GM18909 (cell line): ENCODE measurements at regions not wholly inside any gene's neighbourhood (a gene's known extent, or its start where the extent isn't known, plus 50 kb on each side); places are given as distances from the start of the nearest gene placed in this dataset.
"Not testable (repeated sequence)": the region's sequence is repeated elsewhere in the genome, so short reads cannot be mapped to it uniquely, and the experiment has no call there.

ENCODE experiments used
- ATAC-seq: cut with Tn5 transposase; IDR thresholded peaks from one replicate; pipeline ENCODE4 v1.9.1; 2021; ENCODE audit warnings: mild to moderate bottlenecking; ENCODE audit not compliant: unreplicated experiment, poor library complexity

DNA sequence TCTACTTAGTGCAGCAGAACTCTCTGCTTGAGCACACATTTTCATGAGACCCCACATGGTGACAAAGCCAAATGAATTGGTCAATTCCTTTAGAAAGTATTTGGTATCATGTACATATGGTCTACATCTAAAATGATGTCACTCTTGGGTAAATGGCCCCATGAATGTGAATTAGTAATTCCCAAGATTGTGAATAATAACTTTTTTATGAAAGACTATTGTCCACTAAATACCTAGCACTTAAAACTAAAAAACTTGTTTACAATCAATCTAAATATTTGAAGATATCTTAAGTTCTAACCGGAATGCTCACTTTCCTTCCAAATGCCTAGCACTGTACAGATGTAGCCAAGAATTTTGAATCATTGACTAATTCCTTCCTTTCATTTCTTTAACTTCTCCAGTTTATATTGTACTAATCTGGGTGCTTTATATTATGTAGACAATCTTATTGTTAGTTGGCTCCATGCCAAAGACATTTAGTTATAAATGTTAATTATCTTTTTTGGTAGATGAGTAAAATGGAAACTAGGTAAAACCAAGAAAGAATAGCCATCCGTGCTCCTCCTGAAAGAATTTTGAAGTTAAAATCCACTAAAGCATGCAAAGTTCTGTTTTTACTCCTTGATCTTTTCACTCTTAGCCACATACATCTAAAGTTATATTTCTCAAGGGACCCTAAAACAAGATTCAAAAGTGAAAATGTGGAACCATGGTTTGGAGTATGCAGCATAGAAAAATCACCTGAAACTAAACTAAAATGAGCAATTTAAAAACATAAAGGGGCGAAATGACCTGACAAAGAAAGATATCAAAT lies 145.0 kb upstream of the ARHGAP20 start:
- ATAC-seq, result no peak

- no peak for ATAC-seq
Observed at GRCh38 chr11:110856340-110856739, 144.1 kb upstream of the ARHGAP20 start.

DNA sequence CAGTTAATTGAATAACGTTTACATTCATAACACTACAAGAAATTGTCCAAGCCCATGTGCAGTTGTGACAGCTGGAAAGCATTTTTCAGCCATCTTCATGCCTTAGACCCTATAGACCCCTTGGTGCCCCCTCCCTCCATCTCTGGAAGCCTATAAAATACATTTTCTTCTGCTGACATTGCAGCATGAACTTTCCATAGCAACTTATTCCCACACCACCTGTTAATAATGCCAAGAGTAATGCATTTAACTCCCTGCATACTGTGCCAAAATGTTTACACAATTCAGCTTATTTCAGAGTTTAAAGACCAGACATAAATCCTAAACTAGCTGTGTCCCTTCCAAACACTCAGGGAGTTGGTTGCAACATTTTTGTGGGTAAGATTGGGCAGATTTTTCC lies 143.0 kb upstream of the ARHGAP20 start:
- no peak for ATAC-seq

GRCh38 chr11:110852921-110853490 lies 140.8 kb upstream of the ARHGAP20 start:
- no peak for ATAC-seq

DNA sequence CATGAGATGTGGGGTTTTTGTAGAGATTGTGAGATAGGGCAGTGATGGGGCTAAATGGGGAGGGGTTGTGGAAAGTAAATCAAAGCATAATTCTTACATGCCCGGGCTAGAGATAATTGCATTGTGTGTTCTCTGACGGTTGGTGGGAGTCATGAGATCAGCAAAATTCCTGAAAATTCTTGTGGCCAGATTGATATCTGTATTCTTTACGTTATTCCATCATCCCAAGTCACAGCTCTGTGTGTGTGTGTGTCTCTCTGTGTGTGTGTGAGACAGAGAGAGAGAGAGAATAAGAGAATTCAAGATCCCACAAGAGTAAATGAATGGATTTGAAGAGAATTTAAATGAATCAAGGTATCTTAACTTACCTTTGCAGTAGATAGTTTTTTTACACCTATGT lies 138.6 kb upstream of the ARHGAP20 start:
- ATAC-seq, result no peak

GRCh38 chr11:110843053-110843452 lies 130.8 kb upstream of the ARHGAP20 start:
- ATAC-seq, result not testable (repeated sequence)

DNA sequence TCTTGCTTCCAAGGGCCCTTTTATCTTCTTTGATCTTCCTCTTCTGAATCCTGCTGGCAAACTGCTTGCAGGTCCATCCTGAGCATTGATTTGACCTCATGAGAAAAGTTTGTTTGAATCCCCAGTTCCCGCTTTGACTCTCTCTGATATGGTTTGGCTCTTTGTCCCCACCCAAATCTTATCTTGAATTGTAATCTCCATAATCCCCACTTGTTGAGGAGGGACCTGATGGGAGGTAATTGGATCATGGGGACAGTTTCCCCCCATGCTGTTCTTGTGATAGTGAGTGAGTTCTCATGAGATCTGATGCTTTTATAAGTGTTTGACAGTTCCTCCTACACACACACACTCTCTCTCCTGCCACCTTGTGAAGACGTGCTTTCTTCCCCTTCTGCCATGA lies 126.6 kb upstream of the ARHGAP20 start:
- no peak for ATAC-seq

DNA sequence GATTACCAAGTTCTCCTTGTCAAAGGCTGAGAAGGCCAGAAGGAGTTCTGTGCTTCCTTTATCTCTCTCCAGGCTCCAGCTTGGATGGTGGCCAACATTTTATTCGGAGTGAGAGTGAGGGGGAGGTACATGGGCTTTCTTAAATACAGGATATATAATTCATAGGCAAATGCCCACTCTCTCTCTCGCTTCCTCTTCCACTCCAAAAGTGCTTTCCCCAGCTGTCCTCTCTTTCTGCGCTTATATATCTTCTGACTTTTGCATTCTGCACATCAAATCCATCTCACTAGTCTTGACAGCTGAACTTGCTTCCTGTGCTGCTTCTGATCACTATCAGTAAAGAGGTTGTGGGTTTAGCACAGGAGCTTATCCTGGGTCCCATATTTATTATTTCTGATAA lies 125.4 kb upstream of the ARHGAP20 start:
- ATAC-seq, result no peak

- ATAC-seq, result no peak
Observed at GRCh38 chr11:110835106-110835505, 122.9 kb upstream of the ARHGAP20 start.

DNA sequence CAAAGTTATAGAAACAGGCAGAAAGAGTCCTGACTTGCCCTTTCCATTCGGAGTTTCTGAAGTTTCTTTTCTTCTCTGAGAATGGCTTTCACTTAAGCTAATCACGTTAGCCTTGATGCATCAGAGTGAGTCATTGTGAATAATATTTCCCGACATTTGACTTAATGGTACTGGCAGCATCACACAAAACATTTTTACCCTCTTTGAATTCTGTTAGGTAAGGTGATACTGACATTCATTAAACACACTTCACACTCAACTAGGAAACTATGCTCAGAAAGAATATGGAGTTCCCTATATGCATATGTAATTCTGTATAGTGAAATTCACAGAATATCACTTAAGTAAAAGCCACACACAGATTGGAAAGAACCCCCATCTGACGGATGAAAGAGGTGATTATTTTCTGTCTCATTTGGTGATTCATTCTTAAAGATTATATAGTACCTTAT lies 120.8 kb upstream of the ARHGAP20 start:
- ATAC-seq, result no peak

- no peak for ATAC-seq
Observed at GRCh38 chr11:110832539-110832938, 120.3 kb upstream of the ARHGAP20 start.

DNA sequence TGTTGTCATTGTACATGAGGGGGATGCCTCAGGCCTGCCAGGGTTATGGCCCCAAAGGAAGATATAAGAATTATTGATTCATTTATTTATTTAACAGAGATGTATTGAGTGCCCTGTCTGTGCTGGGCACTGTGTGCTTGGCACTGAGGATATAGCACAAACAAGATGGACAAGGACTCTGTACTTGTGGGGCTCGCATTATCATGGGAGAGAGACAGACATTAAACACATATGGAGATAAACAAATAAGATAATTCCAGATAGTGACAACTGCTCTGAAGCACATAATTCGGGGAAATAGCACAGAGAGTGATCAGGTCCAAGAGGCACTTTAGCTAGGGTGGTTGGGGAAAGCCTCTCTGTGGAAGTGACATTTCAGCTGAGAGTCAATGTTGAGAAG lies 119.8 kb upstream of the ARHGAP20 start:
- ATAC-seq, result no peak

DNA sequence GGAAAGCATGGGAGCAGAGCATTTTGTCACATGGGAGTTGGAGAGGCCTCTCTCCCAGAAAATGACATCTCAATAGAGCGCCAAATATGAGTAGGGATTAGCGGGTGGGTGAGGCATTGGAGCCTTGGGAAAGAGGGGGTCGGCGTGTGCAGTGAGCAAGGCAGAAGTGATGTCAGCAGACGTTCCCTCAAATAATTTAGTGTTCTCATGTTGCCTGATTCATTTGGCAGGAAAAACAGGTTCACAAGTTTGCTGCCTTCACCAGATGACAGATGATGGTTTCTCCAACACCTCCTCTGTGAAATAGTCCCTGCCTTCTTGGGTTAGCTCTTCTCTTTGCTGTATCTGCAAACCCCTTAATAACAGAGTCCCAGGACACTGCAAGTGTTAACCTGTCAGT lies 118.5 kb upstream of the ARHGAP20 start:
- ATAC-seq, result no peak

GRCh38 chr11:110830344-110830743 lies 118.1 kb upstream of the ARHGAP20 start:
- ATAC-seq, result no peak

DNA sequence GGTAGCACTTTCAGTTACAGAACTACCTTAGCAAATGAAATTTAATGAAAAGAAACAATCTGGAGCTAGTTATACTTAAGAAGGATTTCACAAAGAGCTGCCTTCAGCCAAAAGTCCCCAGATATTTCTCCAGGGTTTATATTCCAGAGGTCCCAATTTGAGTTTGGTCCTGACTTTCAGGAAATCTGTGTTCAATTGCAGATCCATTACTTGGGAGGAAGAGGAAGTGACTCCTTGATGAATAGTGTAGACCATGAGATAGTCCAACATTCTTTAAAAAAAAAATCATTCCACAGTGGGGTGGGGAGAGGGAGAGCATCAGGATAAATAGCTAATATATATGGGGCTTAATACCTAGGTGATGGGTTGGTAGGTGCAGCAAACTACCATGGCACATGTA lies 117.6 kb upstream of the ARHGAP20 start:
- no peak for ATAC-seq

GRCh38 chr11:110828086-110828485 lies 115.8 kb upstream of the ARHGAP20 start:
- no peak for ATAC-seq

DNA sequence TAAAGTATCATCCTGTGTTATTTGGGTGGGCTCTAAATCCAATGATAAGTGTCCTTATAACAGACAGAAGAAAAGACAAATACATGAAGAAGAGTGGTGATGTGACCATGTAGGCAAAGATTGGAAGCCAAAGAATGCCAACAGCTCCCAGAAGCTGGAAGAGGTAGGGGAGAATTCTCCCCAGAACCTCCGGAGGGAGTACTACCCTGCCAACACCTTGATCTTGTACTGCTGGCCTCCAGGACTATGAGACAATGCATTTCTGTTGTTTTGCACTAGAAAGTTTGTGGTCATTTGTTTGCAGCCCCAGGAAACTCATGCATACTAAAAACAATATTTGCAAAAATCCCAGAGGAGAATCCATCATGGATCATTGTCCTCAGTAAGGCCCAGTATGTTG lies 115.0 kb upstream of the ARHGAP20 start:
- ATAC-seq, result no peak

GRCh38 chr11:110824912-110825620 lies 112.8 kb upstream of the ARHGAP20 start:
- ATAC-seq, result no peak

DNA sequence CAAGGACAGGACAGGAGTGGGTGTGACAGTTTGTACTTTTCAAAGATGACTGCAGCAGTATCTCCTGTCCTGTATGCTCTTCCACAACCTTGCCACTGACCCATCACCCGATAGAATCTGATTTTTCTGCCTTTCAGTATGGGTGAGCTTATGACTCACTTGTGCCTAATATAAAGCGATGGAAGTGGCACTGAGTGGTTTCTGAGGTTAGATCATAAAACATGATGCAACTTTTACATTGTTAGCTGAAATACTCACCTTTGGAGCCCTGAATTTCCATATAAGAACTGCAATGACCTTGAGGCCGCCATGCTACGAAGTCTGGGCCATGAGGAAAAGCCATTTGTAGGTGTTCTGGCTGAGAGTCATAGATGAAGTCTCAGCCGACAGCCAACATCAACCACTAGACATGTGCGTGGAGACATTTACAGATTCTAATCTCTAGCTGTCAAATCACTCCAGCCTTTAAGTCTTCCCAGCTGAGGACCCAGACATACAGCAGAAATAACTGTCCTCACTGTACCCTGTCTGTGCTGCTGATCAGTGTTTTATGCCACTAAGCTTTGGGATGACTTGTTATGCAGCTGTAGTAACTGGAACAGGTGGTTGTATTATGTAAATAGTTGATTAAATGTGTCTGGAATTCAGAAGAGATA lies 105.9 kb upstream of the ARHGAP20 start:
- no peak for ATAC-seq

DNA sequence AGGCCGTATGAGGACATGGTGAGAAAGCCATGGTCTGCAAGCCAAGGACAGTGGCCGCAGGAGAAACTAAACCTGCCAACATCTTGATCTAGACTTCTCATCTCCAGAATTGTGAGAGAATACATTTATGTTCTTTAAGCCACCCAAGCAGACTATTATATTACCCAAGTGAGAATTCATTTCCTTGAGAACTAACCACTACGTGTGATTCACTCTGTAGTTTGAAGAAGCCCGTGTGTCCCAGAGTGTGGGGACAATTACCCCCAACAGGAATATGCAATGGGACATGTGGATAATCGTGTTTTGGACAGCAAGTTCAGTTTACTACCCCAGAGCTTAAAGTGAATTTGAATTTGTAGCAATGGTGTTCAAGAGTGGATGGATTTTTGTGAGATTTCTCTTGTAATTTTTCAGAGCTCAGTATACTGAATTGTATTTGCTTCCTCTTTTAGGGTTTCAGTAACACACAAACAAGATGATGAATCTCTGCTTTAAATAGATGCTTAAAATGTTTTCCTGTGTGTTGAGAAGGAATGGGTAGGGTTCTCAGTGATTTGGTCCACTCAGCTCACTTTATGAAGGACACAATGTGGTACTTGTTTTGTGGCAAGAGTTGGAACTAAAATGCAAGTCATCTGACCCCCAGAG lies 100.0 kb upstream of the ARHGAP20 start:
- no peak for ATAC-seq
